Omental fat pad (tissue), 3 donors: ENCODE measurements at regions not wholly inside any gene's neighbourhood (a gene's known extent, or its start where the extent isn't known, plus 50 kb on each side); places are given as distances from the start of the nearest gene placed in this dataset.
A peak's percentile ranks its signal among the peaks of the same experiment; 100 is the strongest.

Source experiments
- ATAC-seq: fragments of 150-250 bp; one replicate; pipeline ENCODE4 v1.9.1; 2016; ENCODE audit warnings: mild to moderate bottlenecking, moderate library complexity; ENCODE audit not compliant: low FRiP score
- DNase-seq: peaks from one replicate; pipeline ENCODE4 v3.0.0-alpha.2; 2019; ENCODE audit warnings: low spot score
- TF ChIP-seq, protein P1 (sequence below), 3 donors: fragments of 450-650 bp; IDR thresholded peaks; one replicate each; pipeline ENCODE4 v1.5.1; 2016 to 2017; ENCODE audit warnings: antibody characterized with exemption in 3 of 3, mild to moderate bottlenecking in 3 of 3, moderate library complexity in 2 of 3

DNA sequence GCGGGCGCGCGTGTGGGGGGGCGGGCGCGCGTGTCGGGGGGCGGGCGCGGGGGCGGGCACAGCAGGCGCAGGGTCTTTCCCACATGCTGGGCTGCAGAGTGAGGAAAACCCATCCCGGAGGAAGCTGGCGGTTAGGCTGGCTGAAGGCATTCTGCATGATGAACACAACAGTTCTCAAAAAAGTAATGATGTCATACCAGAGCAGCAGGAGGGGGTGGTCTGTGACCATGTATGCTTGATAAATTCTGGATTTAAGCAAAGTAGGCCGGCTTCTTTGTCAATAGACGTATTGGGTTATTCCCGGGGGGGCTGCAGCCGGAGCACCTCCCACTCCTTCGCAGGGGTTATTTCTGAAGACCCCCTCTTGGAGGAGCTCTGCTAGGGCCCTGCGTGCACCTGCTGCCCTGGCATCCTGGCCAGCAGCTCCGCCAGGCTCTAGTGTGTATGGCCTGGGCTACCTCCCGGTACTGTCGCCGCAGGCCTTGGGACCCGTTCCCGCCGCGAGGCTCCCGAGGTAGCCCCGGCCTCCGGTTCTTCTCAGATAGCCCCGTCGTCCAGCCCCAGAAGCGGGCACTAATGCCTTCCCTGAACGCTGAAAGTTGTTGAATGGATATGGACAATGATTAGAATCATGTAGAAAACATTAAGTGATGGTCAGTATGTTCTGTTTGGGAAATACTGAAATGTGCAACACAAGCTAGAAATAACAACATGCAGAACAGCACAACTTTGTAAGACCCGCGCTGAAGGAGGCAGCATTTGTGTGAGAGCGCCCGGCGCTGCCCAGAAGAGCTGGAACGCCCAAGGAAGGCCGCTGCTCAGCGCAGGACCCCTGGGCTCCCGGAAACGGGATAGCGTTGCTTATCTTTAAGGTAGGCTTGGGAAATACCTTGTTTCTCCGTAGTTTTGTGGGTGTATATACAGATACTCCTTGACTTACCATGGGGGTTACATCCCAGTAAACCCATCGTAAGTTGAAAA is 101.4 kb upstream of the RAB6C start:
- TF ChIP-seq, protein P1, sequence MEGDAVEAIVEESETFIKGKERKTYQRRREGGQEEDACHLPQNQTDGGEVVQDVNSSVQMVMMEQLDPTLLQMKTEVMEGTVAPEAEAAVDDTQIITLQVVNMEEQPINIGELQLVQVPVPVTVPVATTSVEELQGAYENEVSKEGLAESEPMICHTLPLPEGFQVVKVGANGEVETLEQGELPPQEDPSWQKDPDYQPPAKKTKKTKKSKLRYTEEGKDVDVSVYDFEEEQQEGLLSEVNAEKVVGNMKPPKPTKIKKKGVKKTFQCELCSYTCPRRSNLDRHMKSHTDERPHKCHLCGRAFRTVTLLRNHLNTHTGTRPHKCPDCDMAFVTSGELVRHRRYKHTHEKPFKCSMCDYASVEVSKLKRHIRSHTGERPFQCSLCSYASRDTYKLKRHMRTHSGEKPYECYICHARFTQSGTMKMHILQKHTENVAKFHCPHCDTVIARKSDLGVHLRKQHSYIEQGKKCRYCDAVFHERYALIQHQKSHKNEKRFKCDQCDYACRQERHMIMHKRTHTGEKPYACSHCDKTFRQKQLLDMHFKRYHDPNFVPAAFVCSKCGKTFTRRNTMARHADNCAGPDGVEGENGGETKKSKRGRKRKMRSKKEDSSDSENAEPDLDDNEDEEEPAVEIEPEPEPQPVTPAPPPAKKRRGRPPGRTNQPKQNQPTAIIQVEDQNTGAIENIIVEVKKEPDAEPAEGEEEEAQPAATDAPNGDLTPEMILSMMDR (IDR thresholded peaks at IDR 0.05): no peak
- peak; percentile 82 for ATAC-seq
- no peak for DNase-seq

DNA sequence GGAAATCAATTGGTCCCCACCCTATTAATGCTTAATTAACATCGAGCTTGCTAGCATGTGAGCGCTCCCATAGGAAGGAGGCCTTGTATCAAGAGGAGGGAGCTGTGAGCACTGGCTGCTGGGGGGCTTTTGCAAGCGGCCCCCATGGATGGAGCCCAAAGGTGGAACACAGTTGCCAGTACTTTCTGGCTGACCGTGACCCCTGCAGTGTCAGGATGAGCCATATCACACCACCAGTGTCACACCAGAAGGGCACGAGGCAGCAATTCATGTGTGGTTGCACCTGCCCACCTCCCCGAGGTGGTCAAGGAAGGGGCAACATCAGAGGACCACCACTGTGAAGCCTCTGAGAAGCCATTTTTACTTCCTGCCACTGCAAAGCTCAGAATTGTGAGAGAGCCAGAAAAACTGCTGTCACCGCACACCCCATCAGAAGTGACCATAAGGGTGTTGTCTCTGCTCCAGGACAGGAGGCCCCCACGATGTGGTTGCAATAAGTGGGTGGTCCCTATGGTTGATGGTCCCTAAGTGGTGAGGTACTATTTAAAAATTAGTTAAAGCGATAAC is 99.8 kb upstream of the RAB6C start:
- TF ChIP-seq, protein P1 (IDR thresholded peaks at IDR 0.05): no peak
- DNase-seq (no peak), ATAC-seq (no peak)

GRCh38 chr2:129880309-129880708 is 99.2 kb upstream of the RAB6C start:
- no peak for ATAC-seq
- TF ChIP-seq, protein P1 (IDR thresholded peaks at IDR 0.05): no peak
- DNase-seq: no peak

- TF ChIP-seq, protein P1 (IDR thresholded peaks at IDR 0.05): no peak
- ATAC-seq: no peak
- DNase-seq: no peak
These were observed 98.5 kb upstream of the RAB6C start for GRCh38 chr2:129880971-129881370.

DNA sequence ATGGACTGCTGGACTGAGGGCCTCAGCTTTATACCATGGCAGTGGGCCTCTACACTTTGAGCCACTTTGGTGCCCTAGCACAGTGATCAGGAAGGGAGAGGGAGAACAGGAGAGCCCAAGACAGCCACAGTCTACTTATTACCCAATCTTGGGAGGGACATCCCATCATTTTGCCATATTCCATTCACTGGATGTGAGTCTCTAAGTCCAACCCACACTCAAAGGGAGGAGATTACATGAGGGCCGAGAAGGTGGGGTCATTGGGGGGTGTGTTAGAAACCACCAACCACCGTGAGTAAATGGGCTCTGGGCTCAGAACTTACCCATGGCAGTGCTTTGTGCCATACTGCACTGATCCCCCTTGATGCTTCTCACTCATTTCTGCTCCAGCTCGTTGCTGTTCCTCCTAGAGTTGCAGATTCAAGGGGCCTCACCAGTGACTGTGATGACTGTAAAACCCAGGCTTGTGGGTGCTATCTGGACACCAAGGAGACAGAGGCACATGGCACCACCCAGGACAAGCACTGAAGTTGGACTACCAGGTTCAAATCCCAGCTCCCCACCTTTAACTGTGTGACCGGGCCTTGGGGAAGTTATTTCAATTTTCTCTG is 97.6 kb upstream of the RAB6C start:
- ATAC-seq (no peak), DNase-seq (no peak)
- TF ChIP-seq, protein P1 (IDR thresholded peaks at IDR 0.05): no peak

DNA sequence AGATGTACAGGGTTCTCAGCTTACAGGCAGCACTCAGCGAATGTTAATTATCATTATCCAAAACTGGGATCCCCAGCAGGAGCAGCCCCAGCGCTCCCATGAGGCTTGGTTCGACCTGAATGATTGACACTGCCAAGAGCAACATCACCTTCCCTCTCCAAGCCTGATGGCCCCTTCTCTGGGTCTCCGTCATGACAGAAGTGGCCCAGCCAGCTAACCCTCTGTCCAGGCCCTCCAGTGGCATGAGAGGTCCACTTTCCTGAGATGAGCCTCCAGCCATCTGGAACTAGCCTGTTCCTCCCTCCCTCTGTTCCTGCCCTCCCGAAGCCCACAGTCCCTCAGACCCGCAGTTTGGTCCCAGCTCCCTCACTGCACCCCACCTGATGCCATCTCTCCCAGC is 97.0 kb upstream of the RAB6C start:
- DNase-seq (no peak), ATAC-seq (no peak)
- TF ChIP-seq, protein P1 (IDR thresholded peaks at IDR 0.05): no peak
